HEK293 (cell line): ENCODE measurements at regions not wholly inside any gene's neighbourhood (a gene's known extent, or its start where the extent isn't known, plus 50 kb on each side); places are given as distances from the start of the nearest gene placed in this dataset.

ENCODE experiments used
- CTCF ChIA-PET: fragments of 350-600 bp; formaldehyde crosslinking; extraction: SDS; loops from one replicate; lab custom pipeline; 2021; ENCODE audit warnings: antibody characterized with exemption; lab: Yijun Ruan, JAX
- POLR2A ChIA-PET: fragments of 300-600 bp; formaldehyde crosslinking; extraction: SDS; loops from one replicate; lab custom pipeline; 2020; ENCODE audit warnings: antibody characterized with exemption, inconsistent platforms; lab: Yijun Ruan, JAX
- H3K27ac ChIP-seq: fragments of 200-500 bp; sonication (Bioruptor generic); 2 replicates; pipeline ENCODE4 v1.5.1; 2014; ENCODE audit warnings: low read depth, low read length, control low read depth, inconsistent platforms; ENCODE audit errors: extremely low read depth
- H3K36me3 ChIP-seq, 2 experiments: fragments of 200-500 bp in 1 of 2; sonication (Bioruptor generic) in 1 of 2; 1 replicate in 1 of 2; 2 replicates in 1 of 2; pipeline ENCODE4 v1.5.1; 2014 to 2017; ENCODE audit warnings: inconsistent platforms in 2 of 2, low read length in 2 of 2; ENCODE audit not compliant: control insufficient read depth in 2 of 2, insufficient read depth in 1 of 2
- H3K4me1 ChIP-seq: fragments of 200-500 bp; sonication (Bioruptor generic); 2 replicates; pipeline ENCODE4 v1.5.1; 2014; ENCODE audit warnings: mild to moderate bottlenecking, low read length, inconsistent platforms; ENCODE audit not compliant: control insufficient read depth, insufficient read depth
- H3K4me3 ChIP-seq: 2 replicates; pipeline ENCODE4 v1.5.1; 2011; ENCODE audit warnings: low read depth, mild to moderate bottlenecking, control low read depth, low read length, moderate library complexity
- H3K9me3 ChIP-seq: fragments of 200-500 bp; sonication (Bioruptor generic); 2 replicates; pipeline ENCODE4 v1.5.1; 2014; ENCODE audit warnings: low read depth, low read length, inconsistent platforms; ENCODE audit not compliant: control insufficient read depth, insufficient read depth
- HIC1 ChIP-seq: fragments of 450-650 bp; formaldehyde crosslinking; IDR thresholded peaks from 2 replicates; pipeline ENCODE4 v1.5.1; 2016; ENCODE audit warnings: missing biosample characterization, missing genetic modification characterization
- KLF7 ChIP-seq: fragments of 450-650 bp; formaldehyde crosslinking; IDR thresholded peaks from 2 replicates; pipeline ENCODE4 v1.5.1; 2016; ENCODE audit warnings: missing biosample characterization, missing genetic modification characterization, borderline replicate concordance
- PRDM6 ChIP-seq: fragments of 450-650 bp; formaldehyde crosslinking; IDR thresholded peaks from 2 replicates; pipeline ENCODE4 v1.5.1; 2017; ENCODE audit warnings: missing biosample characterization, missing genetic modification characterization
- SP2 ChIP-seq: fragments of 450-650 bp; formaldehyde crosslinking; IDR thresholded peaks from 2 replicates; pipeline ENCODE4 v1.5.1; 2016; ENCODE audit warnings: missing biosample characterization, missing genetic modification characterization
- ZFHX2 ChIP-seq: fragments of 450-650 bp; formaldehyde crosslinking; conservative IDR thresholded peaks from 2 replicates; pipeline ENCODE4 v1.5.1; 2016; ENCODE audit warnings: missing biosample characterization, missing genetic modification characterization
- ZNF302 ChIP-seq: fragments of 450-650 bp; formaldehyde crosslinking; IDR thresholded peaks from 2 replicates; pipeline ENCODE4 v1.5.1; 2016; ENCODE audit warnings: missing biosample characterization, missing genetic modification characterization, low read depth
- ZNF366 ChIP-seq: fragments of 450-650 bp; formaldehyde crosslinking; conservative IDR thresholded peaks from 2 replicates; pipeline ENCODE4 v1.5.1; 2016; ENCODE audit warnings: missing biosample characterization, missing genetic modification characterization
- ZNF394 ChIP-seq: fragments of 450-650 bp; formaldehyde crosslinking; IDR thresholded peaks from 2 replicates; pipeline ENCODE4 v1.5.1; 2016; ENCODE audit warnings: missing biosample characterization, missing genetic modification characterization, mild to moderate bottlenecking, moderate library complexity, borderline replicate concordance
- ZNF404 ChIP-seq: fragments of 450-650 bp; formaldehyde crosslinking; IDR thresholded peaks from 2 replicates; pipeline ENCODE4 v1.5.1; 2017; ENCODE audit warnings: missing biosample characterization, missing genetic modification characterization
- ZNF416 ChIP-seq: fragments of 450-650 bp; formaldehyde crosslinking; IDR thresholded peaks from 2 replicates; pipeline ENCODE4 v1.5.1; 2016; ENCODE audit warnings: missing biosample characterization, missing genetic modification characterization
- ZNF449 ChIP-seq: fragments of 450-650 bp; formaldehyde crosslinking; IDR thresholded peaks from 2 replicates; pipeline ENCODE4 v1.5.1; 2017; ENCODE audit warnings: missing biosample characterization, mild to moderate bottlenecking, missing genetic modification characterization, moderate library complexity
- ZNF514 ChIP-seq: fragments of 450-650 bp; formaldehyde crosslinking; IDR thresholded peaks from 2 replicates; pipeline ENCODE4 v1.5.1; 2016; ENCODE audit warnings: missing biosample characterization, missing genetic modification characterization
- ZNF530 ChIP-seq: fragments of 450-650 bp; formaldehyde crosslinking; IDR thresholded peaks from 2 replicates; pipeline ENCODE4 v1.5.1; 2016; ENCODE audit warnings: low read depth, missing biosample characterization, missing genetic modification characterization
- ZNF561 ChIP-seq: fragments of 450-650 bp; IDR thresholded peaks from 2 replicates; pipeline ENCODE4 v1.5.1; 2018; ENCODE audit warnings: missing biosample characterization, missing genetic modification characterization, borderline replicate concordance
- ZNF837 ChIP-seq: fragments of 450-650 bp; formaldehyde crosslinking; IDR thresholded peaks from 2 replicates; pipeline ENCODE4 v1.5.1; 2016; ENCODE audit warnings: missing biosample characterization, missing genetic modification characterization
- ZSCAN30 ChIP-seq: fragments of 450-650 bp; IDR thresholded peaks from 2 replicates; pipeline ENCODE4 v1.5.1; 2018; ENCODE audit warnings: missing biosample characterization, mild to moderate bottlenecking, missing genetic modification characterization, moderate library complexity
- TF ChIP-seq, protein P1 (sequence below): fragments of 450-650 bp; formaldehyde crosslinking; IDR thresholded peaks from 2 replicates; pipeline ENCODE4 v1.5.1; 2016; ENCODE audit warnings: missing biosample characterization, missing genetic modification characterization

GRCh38 chr18:61734396-61734795 is 158.4 kb downstream of the RNF152 start:
- TF ChIP-seq KLF7 (tag by site-specific recombination), result no peak
- no peak for TF ChIP-seq ZFHX2 (tag by site-specific recombination)
- no peak for TF ChIP-seq ZNF404 (tag by site-specific recombination)
- no peak for TF ChIP-seq ZNF837 (tag by site-specific recombination)
- TF ChIP-seq ZNF366 (tag by site-specific recombination), result no peak
- no peak for TF ChIP-seq ZNF514 (tag by site-specific recombination)
- TF ChIP-seq ZSCAN30 (tag by site-specific recombination), result no peak
- ChIA-PET CTCF (interaction anchor here (1.0 kb wide), 1 partner anchor 166 kb away, joined by 3 read pairs; no protein-coding TSS in a partner anchor), POLR2A (no interaction called here)
- Histone ChIP-seq H3K36me3 (no peaks in the 10 kb centered on the region), H3K9me3 (no peaks in the 10 kb centered on the region), H3K4me3 (no peak overlapping the region), H3K4me1 (no peaks in the 10 kb centered on the region), H3K27ac (no peak overlapping the region)

DNA sequence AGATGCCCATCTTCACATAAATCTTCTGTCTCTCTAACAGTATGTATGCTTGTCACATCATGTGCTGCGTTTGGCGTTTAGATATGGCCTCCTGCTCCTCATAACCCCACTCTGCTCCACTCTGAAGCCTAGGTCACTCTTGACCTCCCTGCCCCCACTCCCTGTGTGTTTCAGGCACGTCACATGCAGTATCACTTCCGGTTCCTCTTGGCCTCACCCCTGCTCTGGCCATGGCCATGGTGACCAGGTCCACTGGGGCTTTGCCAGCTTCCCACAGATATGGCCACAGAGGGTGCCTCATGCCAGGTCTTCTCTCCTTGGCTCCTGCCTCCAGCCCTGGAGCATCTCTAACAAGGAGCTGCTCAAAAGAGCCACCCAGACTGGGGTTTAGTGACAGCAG is 160.0 kb downstream of the RNF152 start:
- Histone ChIP-seq H3K27ac (no peak overlapping the region), H3K4me3 (no peak overlapping the region), H3K36me3 (no peaks in the 10 kb centered on the region), H3K9me3 (no peaks in the 10 kb centered on the region), H3K4me1 (no peaks in the 10 kb centered on the region)
- TF ChIP-seq, protein P1, sequence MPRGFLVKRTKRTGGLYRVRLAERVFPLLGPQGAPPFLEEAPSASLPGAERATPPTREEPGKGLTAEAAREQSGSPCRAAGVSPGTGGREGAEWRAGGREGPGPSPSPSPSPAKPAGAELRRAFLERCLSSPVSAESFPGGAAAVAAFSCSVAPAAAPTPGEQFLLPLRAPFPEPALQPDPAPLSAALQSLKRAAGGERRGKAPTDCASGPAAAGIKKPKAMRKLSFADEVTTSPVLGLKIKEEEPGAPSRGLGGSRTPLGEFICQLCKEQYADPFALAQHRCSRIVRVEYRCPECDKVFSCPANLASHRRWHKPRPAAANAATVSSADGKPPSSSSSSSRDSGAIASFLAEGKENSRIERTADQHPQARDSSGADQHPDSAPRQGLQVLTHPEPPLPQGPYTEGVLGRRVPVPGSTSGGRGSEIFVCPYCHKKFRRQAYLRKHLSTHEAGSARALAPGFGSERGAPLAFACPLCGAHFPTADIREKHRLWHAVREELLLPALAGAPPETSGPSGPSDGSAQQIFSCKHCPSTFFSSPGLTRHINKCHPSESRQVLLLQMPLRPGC (tag by site-specific recombination), result no peak
- TF ChIP-seq SP2 (tag by site-specific recombination) (no peak), ZNF394 (no peak)
- ChIA-PET POLR2A (no interaction called here), CTCF (interaction anchor here (0.6 kb wide), 2 partner anchors 72 to 1951 kb away, joined by 3 to 4 read pairs; no protein-coding TSS in a partner anchor)

- Histone ChIP-seq H3K36me3 (no peaks in the 10 kb centered on the region), H3K4me3 (no peak overlapping the region), H3K9me3 (no peaks in the 10 kb centered on the region), H3K4me1 (no peaks in the 10 kb centered on the region), H3K27ac (no peak overlapping the region)
- ChIA-PET CTCF (no interaction called here), POLR2A (no interaction called here)
- TF ChIP-seq ZNF449 (no peak), ZNF561 (no peak), ZNF530 (tag by site-specific recombination) (no peak), ZNF416 (tag by site-specific recombination) (no peak), ZNF302 (no peak), PRDM6 (tag by site-specific recombination) (no peak), HIC1 (no peak)
Measured at GRCh38 chr18:61731693-61732376, 161.0 kb downstream of the RNF152 start.
